Fibroblast of skin of right biceps (primary cell): ENCODE measurements at regions not wholly inside any gene's neighbourhood (a gene's known extent, or its start where the extent isn't known, plus 50 kb on each side); places are given as distances from the start of the nearest gene placed in this dataset.

ENCODE experiments used
- DNase-seq: peaks from one replicate; pipeline ENCODE4 v3.0.0-alpha.2; 2013

DNA sequence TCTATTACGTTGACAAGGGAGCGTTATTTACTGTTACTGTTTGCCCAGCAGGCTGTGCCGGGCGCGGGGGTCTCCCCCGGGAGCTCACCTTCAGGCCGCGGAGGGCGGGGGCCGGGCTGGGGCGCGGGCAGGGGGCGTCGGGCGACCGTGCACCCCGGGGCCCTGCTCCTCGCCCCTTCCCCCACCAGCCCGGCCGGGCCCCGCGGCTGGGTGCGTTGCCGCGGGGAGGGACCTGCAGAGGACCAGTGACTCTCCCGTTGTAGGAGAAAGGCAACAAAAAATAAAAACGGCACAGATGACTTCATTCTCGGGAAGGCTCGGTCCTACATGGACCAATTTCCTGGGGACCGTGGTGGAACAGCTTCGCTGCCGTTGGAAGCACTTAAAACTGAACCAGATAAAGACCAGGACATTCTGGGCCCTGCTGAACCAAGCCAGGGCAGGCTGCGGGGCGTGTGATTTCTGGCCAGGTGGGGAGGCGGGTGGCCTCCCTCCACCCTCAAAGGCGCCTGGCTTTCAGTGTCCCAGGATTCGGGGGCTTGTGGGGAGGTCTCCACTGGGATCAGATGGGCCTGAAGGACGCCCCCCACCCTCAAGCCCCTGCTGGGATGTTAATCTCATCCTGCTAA lies 57.4 kb downstream of the IGLL1 start:
- peak; percentile 43 for DNase-seq

DNA sequence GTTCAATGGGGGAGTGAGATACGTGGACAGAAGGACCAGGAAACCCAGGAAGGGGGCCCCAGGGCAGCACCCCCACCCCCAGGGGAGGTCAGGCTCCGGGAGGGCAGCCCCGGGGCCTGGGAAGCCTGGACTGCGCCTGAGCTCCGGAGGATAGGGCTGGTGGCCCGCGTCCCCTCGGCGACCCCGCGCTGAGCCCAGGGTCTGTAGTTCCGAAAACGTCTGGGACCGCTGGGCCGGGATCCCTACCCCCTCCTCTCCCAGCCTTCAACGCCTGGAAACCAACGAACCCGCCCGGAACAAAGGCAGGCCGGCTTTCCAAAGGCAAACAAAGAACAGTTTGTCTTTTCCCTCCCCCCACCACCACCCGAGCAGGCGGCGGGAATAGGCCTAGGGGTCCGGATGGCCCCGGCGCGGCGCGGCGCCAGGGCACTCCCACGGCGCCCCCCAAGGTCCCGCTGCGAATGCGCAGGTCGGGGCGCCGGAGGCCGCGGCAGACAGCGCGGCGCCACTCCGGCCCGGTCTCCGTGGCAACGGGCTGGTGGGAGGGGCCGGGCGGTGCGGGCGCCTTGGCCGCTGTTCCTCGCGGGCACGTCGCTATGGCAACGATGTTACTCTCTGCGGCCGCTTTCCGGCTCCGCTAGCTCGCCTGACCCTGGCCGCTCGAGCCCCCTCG lies 58.5 kb downstream of the IGLL1 start:
- peak; percentile 96 for DNase-seq

DNA sequence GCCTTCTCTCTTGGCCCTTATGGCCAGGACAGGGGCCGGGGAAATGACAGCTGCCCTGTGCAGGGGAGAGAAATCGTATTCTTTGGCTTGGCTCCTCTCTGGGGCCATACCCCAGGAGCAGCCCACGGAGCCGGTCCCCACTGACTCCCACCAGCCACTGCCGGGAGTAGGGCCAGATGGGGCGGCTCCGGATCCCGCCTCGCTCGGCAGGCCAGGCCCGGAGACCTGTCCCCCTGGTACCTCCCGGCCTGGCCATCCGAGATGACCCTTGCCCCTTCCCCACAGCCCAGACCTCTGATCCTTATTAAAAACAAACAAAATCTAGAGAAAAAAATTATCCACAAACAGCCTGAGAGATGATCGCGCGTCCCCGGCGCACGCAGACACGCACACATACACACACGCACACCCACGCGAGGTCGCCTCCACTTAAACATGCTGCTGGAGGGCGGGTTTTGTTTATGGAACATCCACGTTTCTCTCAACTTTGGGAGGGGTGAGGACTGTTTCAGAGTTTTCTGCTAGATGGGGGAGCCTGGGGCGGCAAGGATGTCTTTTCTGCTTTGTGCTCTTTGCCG lies 59.1 kb downstream of the IGLL1 start:
- DNase-seq: peak; percentile 52

DNA sequence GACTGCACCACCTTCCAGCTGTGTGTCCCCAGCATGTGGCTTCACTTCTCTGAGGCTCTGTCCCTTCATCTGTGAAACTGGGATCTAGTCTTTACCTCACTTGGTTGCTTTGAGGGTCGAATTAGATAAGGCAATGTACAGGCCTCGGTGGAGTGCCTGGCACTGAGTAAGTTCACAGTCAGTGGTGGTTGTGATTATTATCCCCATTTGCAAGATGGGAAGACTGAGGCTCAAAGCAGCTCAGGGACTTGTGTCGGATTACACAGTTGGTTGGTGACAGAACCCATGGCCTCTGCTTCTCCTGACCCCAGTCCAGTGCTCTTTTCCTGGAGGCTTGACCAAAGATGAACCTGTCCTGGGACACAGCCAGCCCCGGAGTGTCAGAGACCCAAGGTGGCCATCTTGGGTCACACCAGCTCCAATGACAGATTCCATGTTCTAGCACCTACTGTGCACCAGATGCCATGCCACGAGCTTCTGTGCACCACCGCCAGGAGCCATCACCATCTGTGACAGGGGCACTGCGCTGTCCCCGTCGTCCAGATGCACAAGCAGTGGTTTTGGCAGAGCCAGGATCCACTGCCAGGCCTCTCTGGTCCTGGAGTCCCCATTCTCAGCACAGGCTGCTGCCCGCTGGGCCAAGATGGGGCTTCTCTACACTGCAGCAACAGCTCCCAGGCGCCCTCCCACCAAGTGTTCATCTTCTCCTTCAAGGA lies 60.5 kb downstream of the IGLL1 start:
- no peak for DNase-seq

DNA sequence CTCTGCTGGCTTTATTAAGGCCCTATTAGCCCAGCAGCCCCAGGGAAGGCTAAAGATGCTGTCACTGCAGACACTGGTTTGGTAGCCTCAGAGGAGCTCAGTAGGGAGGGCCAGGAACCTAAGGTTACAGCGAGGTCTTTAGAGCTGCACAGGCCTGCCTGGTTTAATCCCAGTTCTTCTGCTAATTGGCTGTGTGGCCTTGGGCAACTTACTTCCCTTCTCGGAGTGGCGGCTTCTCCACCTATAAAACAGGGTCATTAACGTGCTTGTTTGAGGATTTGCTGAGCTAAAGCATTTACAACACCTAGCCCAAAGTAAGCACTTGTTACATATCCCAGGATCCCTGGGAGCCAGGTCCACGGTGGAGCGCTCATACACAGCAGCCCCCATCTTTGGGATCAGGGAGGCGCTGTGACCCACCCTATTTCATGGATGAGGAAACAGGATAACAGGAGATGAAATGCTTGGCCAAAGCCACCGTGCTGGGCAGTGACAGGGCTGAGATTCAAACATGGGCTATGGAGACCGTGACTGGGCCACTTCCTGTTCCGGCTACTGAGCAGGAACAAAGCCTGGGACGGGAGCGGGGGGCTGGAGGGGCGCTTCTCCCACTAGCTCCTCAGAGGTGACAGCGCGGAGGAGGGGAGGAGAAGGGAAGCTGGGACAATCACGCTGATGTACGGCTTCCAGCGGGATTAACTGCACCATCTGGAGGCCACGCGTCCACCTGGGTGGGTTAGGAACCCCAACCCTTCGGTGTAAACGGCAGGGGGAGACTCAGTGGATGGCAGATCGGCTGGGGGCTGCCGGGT lies 61.5 kb downstream of the IGLL1 start:
- no peak for DNase-seq

DNA sequence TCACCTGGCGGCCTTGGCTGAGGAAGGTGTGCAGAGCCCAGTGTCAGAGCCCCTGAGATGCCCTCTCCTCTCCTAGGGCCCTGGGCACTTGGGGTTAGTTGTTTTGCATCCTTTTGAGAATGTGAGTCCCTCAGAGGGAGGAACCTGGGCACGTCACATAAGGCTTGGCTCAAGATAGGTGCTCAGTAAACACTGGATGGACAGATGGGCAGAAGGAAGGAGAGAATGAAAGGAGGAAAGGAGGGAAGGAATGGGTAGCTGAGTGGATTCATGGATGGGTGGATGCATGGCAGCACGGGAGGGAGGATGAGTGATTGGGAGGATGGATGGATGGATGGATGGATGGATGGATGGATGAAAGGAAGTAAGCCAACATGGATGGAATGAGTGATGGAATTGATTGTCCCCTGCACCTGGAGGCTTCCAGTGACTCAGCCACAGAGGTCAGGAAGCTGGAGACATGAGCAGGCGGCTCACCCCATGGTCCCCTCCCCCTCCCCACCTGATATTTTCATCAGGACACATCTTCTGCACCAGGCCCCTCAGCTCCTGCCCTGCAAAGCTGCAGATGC lies 62.2 kb downstream of the IGLL1 start:
- DNase-seq: no peak

DNA sequence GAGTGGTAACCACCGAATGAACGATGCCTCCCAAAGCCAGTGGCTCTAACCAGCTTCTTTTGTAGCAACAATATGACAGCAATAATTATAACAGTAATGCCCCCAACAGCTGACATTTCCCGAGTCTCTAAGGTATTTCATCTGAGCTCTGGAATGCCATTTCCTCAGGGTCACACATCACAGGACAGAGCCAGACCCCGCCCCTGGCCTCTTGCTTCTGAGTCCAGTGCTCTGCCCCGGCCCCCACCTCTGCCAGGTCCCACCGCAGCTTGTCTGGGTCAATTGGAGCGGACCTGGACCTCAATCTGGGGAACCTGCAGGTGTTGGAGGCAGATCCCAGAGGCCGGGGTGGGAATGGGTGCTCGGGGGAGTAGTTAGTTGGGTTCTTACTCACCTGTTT lies 63.8 kb downstream of the IGLL1 start:
- DNase-seq: no peak

DNA sequence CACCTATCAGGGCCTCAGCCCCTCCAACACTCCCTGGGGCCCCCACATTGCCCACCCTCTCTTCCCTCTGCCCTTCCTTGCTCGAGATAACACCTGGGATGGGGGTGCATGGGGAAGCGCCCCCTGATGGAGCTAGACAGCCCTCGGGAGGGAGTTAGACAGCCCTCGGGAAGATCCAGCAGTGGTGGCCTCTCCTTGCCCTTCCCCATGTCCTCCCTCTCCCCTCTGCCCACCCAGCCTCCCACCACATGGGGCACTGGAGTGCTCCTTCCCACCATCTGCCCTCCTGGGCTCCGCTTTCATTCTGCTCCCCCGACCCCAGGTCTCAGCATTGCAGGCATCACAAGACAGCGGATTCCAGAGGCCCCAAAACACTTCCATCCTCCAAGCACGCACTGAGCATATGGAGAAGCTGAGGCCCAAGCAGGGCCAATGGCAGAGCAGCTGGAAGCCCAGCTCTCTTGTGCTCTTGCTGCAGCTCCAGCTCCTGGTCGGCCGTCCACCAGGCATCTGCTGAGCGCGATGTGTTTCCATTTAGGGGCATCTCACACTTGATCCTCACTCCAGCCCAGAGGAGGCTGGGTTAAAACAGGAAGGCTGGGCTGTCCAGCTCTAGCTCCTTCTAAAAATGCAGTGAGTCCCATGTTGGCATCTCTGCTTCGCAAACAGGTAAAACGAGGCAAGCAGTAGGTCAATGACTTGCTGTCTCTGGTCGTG lies 65.6 kb downstream of the IGLL1 start:
- no peak for DNase-seq

DNA sequence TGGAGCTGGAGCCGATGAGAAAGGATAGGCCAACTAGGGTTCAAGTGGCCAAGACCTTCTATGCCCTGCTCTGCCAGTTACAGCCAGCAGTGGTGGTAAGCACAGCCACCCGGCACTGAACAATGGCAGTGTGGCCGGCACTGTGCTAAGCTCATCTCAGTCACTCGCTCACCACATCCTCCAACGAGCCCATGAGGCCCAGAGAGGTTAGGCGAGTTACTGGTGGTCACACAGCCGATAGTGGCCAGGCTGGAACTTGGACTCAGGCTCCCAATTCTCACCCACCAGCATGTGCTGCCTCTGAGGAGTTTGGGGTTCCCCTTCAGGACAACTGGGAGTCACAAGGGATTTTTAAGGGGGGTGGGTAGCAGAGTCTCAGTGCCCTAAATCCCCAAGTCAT lies 66.4 kb downstream of the IGLL1 start:
- DNase-seq: no peak

DNA sequence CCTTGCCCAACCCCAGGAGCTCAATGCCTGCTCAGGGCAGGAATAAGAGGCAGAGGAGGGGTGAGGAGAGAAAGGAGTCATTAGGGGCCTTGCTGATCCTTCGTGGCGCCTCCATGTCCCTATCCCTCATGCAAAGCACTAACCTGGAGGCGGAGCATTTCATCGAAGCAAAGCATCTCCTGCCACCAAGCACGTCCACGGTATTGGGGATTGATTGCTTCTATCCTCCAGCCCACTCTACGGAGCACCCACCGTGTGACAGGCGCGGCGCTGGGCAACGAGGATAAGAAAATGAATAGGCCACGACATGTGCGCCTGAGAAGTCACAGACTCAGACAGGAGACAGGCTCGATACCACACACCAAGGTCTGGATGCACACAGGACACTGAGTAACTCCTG lies 67.0 kb downstream of the IGLL1 start:
- DNase-seq: no peak

DNA sequence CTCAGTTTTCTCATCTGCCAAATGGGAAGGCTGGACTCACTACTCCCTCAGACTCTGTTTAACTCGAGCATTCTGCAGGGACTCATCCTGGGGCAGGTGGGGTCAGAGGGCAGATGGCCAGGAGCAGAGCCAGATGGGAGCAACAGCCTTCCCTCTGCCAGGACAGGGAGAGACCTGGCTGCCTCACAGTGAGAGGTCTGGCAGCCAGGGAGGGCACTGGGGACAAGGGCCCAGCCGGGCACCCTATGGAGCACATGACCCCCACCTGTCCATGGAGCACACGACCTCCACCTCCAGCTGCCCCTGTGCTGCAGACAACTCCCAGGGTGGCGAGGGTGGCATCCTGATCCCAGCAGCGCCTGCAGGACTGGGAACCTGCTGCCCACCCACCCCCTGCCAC lies 67.4 kb downstream of the IGLL1 start:
- no peak for DNase-seq

DNA sequence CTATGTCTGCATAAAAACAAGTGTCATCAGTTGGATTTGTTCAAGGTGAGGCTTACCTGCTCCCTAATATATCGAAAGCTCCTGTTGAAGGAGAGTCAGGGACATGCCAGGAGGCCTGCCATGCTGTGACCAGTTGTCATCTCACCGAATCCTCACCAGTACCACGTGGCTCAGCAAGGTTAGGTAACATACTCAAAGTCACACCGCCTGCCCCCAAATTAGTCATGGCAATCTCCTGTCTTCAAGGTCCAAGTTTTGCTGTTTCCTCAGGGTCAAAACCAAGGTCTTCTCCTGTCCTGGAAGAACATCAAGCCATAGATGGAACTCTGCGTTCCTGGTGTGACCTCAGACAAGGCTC lies 67.8 kb downstream of the IGLL1 start:
- DNase-seq: no peak

DNA sequence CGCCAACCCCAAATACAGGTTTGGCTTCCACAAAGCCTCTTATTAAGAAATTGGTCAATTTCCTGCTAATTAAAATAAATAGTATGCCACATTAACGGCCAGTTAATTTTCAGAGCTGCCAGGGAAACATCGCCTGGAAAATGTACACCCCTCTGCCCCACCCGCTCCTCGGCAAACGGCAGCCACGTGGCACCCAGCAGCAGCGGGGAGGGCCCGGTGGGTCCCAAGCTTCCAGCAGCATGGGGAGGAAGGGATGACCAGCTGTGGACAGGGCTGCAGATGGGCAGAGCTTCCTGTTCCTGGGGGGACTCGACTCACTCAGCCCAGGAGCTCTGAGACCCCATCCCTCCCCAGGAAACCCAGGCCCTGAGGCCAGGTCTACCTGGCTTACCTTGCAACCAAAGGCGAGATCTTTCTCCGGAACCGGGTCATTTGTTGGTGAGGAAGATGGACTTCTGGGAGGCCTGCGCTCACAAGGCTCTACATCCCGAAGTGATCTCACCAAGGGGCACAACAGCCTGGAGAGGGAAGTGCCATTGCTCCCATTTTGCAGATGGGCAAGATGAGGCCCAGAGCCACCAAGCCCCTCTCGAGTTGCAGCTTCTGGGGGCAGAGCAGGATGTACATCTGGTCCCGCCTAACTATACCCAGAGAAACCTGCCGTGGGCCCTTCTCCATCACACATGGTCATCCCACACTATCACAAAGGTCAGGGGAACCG lies 68.3 kb downstream of the IGLL1 start:
- no peak for DNase-seq

DNA sequence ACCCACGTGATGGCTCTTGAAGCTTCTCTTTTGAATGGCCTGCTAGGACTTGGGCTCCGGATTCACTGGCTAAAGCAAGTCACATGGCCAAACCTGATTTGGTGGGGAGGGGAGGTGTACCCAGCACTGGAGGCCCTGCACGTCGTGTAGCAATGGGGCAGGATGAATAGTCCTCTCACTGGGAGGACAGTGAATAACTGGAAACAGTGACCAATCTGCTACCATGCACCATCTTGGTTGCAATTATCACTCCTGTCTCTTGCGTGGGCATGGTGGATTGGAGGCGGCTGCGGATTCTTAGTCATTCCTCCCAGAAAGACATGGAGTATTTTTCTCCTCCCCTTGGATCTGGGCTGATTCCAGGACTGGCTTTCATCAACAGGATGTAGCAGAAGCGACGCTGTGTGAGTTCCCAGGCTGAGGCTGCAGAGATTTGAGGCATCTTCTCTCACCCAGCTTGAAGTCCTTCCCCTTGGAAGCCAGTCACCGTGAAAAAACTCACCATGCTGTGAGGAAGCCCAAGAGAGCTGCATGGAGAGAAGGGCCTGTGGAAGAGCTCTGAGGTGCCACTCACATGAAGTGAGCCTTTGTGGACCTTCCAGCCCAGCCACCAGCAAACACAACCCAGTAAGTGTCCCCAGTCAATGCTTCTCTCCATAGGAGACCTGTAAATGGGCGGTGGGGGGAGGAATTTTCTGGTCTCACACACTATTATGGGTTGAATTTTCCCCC lies 70.4 kb downstream of the IGLL1 start:
- DNase-seq: peak; percentile 54

DNA sequence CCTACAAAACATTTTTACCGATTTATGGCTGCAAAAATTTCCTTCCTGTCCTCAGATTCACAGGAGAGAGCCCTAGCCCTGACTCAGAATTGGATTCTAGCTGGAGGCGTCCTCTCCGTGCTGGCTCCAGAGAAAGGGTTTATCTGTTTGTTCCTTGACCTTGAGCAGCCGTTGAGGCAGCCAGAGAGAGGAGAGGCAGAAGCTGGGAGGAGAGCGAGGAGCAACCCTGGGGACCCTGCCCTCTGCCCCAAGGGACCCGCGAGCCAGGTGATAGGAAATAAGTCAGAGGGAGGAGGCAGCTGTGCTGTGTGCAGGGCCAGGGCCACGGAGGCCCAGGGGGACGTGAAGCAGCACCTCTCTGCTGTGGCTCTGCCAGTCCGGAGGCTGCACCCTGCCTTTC lies 75.6 kb downstream of the IGLL1 start:
- DNase-seq: no peak

DNA sequence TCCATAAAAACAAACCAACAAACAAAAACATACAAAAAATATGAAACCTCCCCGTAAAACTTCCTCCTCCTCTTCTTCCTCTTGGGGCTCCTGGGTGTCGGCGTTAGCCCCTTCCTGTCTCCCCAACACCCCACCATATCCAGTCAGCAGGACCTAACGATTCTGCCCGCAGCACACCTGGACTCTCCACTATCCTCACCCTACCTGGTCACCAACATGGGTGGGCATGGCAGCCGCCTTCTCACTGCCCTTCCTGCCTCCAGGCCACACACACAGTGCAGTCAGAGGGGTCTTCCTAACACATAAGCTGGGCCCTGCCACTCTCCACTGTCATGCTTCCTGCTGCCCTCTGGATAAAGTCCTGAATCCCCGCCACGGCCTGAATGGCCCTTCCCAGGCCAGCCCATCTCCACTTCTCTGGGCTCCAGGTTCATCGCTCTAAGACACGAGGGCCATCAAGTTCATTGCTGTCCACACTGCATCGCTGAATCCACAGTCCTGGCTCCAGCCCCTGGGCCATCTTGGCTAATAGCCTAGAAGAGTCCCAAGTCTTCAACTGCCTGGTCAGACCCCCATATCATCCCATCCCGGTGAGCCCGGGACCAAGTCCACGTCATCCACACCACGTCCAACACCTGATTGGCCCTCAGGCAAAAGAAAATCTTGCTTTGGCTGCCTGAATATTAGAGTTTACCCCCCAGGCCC lies 76.2 kb downstream of the IGLL1 start:
- no peak for DNase-seq

DNA sequence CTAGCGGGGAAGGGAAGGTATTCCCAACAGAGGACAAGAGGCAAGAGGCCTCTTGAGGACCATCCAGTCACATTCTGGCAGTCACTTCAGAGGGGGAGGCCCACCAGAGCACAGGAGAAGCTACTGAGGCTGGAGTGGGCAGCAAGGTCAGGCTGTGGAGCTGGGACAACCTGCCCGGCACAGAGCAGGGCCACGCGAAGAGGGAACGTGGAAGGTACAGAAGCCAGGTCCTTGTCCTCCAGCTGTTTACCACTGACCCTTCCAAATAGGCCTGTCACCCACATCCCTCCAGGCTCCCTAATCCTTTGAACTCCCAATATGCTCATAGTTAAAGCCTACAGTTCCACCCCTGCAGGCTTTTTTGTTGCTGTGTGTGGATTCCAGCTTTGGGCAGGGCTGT lies 76.9 kb downstream of the IGLL1 start:
- DNase-seq: no peak

DNA sequence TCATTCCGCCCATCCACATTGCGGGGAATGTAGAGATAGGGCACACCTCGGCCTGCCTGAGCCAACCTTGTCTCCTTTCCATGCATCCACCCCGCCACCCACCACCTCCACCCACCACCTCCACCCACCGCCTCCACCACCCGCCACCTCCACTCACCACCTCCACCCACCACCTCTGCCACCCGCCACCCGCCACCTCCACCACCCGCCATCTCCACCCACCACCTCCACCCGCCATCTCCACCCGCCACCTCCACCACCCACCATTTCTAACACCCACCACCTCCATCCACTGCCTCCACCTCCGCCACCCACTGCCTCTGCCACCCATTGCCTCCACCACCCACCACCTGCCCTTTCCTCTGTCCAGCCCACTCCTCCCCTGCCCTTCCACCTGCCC lies 78.4 kb downstream of the IGLL1 start:
- no peak for DNase-seq

DNA sequence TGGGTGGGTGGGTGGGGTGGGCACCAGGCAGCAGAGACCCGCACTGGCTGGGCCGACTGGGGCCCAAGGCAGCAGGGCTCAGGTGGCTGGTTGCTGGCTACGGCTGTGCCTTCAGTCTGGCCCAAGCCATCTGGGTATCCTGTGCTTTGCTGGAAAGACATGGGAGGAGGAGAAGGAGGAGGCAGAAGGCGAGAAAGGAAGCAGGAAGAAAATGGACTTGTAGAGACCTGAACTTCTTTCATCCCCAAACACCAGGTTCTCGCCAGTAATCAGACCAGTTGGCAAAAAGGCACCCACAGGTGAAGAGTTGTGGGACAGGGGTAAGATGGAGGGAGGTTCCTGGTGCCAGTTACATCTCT lies 78.8 kb downstream of the IGLL1 start:
- DNase-seq: no peak
